Spleen (tissue), 7 donors: ENCODE measurements at regions not wholly inside any gene's neighbourhood (a gene's known extent, or its start where the extent isn't known, plus 50 kb on each side); places are given as distances from the start of the nearest gene placed in this dataset.

Source experiments
- CTCF ChIP-seq, 11 experiments: fragments of 200-600 bp in 7 of 11; fragments of 450-650 bp in 4 of 11; sonication (generic) in 4 of 11; IDR thresholded peaks in 8 of 11; conservative IDR thresholded peaks in 3 of 11; 1 replicate in 7 of 11; 2 replicates in 4 of 11; pipeline versions ENCODE4 v1.4.0 to v1.8.0; 2016 to 2021; ENCODE audit warnings: antibody characterized with exemption in 11 of 11, inconsistent platforms in 4 of 11, mild to moderate bottlenecking in 1 of 11
- POLR2AphosphoS5 ChIP-seq, 3 donors: sonication (generic); formaldehyde crosslinking; IDR thresholded peaks; one replicate each; pipeline ENCODE4 v1.5.1; 2017; ENCODE audit warnings: antibody characterized with exemption in 3 of 3
- donor health status: DM: no; HTN: no; CAD: no; lungs with moderate emphysema.
- donor health status: DM: no; HTN: no; CAD: no.
- donor health status: DM: no; HTN: no; CAD: no.

- no peak for TF ChIP-seq CTCF (IDR thresholded peaks at IDR 0.05 in 8 of 11, conservative IDR thresholded peaks at IDR 0.05 in 3 of 11)
- no peak for TF ChIP-seq POLR2AphosphoS5 (IDR thresholded peaks at IDR 0.05)
Observed at GRCh38 chr5:133714161-133714915, 102.0 kb upstream of the FSTL4 start.
